ENCODE measurements at regions not wholly inside any gene's neighbourhood (a gene's known extent, or its start where the extent isn't known, plus 50 kb on each side); places are given as distances from the start of the nearest gene placed in this dataset.

DNA sequence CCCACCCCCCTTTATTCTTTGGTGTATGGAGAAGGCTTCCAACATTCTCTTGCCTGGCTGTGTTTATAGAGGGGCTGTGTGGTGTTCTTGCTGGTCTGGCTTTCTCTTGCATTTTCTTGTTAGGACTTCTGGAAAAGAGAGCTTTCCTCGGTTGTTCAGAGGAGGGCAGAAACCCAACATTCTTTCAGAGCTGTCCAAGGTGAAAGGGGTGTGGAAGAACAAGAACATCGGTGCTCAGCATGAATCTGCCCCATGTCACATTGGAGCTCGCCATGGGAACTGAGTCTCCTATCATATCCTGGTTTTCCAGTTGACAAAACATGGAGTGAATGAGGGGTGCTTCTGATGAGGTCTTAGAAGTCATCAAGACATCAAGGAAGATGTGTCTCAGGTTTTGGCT lies 281.8 kb downstream of the RNF144B start:
- H3K27ac ChIP-seq = no peak overlapping the region
- TF ChIP-seq, protein P1, sequence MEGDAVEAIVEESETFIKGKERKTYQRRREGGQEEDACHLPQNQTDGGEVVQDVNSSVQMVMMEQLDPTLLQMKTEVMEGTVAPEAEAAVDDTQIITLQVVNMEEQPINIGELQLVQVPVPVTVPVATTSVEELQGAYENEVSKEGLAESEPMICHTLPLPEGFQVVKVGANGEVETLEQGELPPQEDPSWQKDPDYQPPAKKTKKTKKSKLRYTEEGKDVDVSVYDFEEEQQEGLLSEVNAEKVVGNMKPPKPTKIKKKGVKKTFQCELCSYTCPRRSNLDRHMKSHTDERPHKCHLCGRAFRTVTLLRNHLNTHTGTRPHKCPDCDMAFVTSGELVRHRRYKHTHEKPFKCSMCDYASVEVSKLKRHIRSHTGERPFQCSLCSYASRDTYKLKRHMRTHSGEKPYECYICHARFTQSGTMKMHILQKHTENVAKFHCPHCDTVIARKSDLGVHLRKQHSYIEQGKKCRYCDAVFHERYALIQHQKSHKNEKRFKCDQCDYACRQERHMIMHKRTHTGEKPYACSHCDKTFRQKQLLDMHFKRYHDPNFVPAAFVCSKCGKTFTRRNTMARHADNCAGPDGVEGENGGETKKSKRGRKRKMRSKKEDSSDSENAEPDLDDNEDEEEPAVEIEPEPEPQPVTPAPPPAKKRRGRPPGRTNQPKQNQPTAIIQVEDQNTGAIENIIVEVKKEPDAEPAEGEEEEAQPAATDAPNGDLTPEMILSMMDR (conservative IDR thresholded peaks at IDR 0.05) = no peak

DNA sequence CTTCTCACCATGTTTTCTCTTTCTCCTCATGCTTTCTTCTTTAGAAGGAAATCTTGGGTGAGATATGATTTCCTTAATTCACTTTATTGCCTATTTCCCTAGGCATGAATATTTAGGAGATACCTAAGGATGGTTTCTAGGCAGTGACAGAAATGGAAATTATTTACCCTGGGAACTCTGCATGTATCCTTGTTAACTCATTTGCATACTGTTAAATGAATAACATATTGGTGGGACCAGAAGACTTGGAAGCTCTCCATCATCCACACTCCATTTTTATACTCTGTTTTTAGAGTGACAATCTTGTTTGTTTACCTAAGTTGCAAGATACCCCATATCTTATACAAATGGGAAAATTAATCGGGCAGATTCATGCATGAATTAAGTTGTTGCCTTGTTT lies 285.7 kb downstream of the RNF144B start:
- H3K27ac ChIP-seq = no peak overlapping the region
- TF ChIP-seq, protein P1 (conservative IDR thresholded peaks at IDR 0.05) = no peak

DNA sequence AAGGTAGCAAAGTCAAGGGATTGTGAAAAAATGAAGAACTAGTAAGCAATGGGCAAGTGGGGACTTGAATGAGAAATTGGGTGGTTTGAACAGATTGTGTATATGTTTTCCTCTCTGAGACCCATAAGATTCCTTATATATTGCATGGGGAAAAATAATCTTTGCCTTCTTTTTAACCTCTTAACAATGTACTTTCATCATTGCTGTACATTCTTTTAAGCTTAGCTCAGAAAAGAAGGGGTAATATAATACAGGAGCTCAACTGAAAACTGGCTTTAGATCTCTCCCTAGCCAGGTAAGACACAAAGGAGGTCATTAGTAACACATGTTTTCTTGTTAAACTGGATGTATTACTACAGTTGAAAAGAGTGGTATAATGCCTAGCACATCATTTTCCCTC lies 287.2 kb downstream of the RNF144B start:
- H3K27ac ChIP-seq = no peak overlapping the region
- TF ChIP-seq, protein P1 (conservative IDR thresholded peaks at IDR 0.05) = no peak

DNA sequence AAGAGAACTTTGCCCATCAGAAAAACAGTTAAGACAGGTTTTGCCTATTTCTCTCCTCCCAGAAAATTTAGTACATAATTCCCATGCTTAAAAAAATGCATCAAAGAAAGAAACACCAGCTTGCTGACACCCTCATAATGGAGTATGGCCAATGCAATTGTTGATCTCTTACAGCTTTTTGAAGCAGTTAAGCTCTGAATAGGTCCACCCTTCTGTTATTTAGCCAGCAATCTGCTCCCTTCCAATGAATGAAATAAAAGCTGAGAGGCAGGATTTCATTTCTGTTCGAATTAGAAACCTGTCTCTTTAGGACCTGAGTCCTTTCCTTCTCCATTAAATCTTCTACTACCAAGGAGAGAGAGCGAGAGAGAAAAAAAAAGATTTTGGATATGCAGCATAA lies 288.7 kb downstream of the RNF144B start:
- H3K27ac ChIP-seq = no peak overlapping the region
- TF ChIP-seq, protein P1 (conservative IDR thresholded peaks at IDR 0.05) = no peak

DNA sequence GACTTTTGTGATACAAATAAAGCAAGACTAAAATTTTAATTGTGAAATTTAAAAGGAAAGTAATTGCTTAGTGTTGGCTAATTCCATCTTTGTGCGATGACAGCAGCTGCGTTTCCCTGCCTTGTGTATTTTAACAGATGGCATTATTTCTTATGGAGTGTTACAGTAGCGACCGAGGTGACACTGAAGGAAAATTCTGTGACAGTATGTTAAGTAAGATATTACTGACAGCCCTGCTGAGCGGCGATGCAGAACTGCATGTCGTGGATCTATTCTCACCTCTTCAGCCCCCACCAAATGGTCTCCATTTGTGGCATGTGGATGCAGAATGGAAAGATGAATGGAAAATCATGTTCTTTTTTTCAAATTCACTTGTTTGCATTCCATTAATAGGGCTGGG lies 289.4 kb downstream of the RNF144B start:
- TF ChIP-seq, protein P1 (conservative IDR thresholded peaks at IDR 0.05) = no peak
- H3K27ac ChIP-seq = no peak overlapping the region

DNA sequence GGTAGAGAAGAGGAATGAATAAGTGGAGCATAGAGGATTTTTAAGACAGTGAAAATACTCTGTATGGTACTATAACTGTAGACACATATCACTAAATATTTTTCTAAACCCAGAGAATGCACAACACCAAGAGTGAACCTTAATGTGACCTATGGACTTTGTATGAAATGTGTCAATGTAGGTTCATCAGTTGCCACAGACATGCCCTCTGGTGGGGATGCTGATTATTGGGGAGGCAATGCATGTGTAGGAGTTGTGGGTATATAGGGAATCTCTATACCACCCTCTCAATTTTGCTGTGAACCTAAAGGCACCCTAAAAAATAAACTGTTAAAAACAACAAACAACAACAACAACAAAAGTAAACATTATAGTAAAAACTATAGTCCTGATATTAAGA lies 293.7 kb downstream of the RNF144B start:
- no peak overlapping the region for H3K27ac ChIP-seq
- TF ChIP-seq, protein P1 (conservative IDR thresholded peaks at IDR 0.05) = no peak

DNA sequence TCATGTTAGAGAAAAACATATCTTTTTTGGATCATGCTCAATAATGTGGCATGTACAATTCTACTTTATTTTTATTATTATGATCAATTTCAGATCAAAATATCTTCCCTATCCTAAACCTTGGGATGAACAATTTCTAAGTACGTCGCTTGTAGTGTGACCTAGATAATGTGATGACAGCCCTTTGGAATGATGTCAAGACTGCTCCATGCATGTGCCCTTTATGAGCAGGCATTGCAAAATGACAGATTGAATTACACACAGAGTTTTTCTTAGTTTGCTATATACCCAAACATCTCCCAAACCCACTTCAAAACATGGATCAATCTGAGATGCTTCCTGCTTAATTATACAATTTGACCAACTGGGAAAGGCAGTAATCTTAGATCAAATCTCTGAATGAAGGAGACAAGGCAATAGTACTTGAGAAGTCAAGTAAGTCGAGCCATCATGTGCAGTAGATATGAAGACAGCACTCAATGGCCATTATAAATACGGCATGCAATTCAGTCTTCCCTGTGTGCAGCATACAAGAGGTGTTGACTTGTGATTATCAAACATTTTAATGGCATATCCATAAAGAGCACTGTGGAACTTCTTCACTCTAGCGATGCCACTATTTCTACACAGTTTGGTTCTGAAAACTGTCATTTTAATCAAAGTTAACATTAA lies 294.8 kb downstream of the RNF144B start:
- TF ChIP-seq, protein P1 (conservative IDR thresholded peaks at IDR 0.05) = no peak
- H3K27ac ChIP-seq = no peak overlapping the region
